Loucy (cell line): ENCODE measurements at regions not wholly inside any gene's neighbourhood (a gene's known extent, or its start where the extent isn't known, plus 50 kb on each side); places are given as distances from the start of the nearest gene placed in this dataset.

Experiments used
- H2AFZ ChIP-seq: fragments of 200-600 bp; sonication (generic); 2 replicates; pipeline ENCODE4 v1.6.0; 2016; ENCODE audit warnings: antibody characterized with exemption, mild to moderate bottlenecking, low read length, moderate library complexity
- H3F3A ChIP-seq: fragments of 200-600 bp; 2 replicates; pipeline ENCODE4 v1.6.0; 2016; ENCODE audit warnings: antibody characterized with exemption, low read depth, mild to moderate bottlenecking
- H3K27me3 ChIP-seq: fragments of 200-600 bp; sonication (generic); 2 replicates; pipeline ENCODE4 v1.6.1; 2014; ENCODE audit warnings: low read length, mild to moderate bottlenecking; ENCODE audit not compliant: insufficient read depth, poor library complexity, severe bottlenecking
- H3K36me3 ChIP-seq: fragments of 200-600 bp; sonication (generic); 2 replicates; pipeline ENCODE4 v1.6.1; 2016; ENCODE audit warnings: low read length; ENCODE audit not compliant: insufficient read depth
- H3K4me1 ChIP-seq: fragments of 200-600 bp; sonication (generic); 2 replicates; pipeline ENCODE4 v1.5.1; 2014; ENCODE audit warnings: low read length, mild to moderate bottlenecking; ENCODE audit not compliant: insufficient read depth, poor library complexity, severe bottlenecking
- H3K4me2 ChIP-seq: fragments of 200-600 bp; sonication (generic); 2 replicates; pipeline ENCODE4 v1.6.0; 2014; ENCODE audit warnings: antibody characterized with exemption, low read length, low read depth, mild to moderate bottlenecking; ENCODE audit not compliant: poor library complexity, severe bottlenecking
- H3K4me3 ChIP-seq: fragments of 200-600 bp; sonication (generic); 2 replicates; pipeline ENCODE4 v1.5.1; 2014; ENCODE audit warnings: low read length, mild to moderate bottlenecking, mixed read lengths; ENCODE audit not compliant: poor library complexity, severe bottlenecking
- H3K79me2 ChIP-seq: fragments of 200-600 bp; sonication (generic); 2 replicates; pipeline ENCODE4 v1.6.1; 2014; ENCODE audit warnings: low read length; ENCODE audit not compliant: insufficient read depth
- H3K9ac ChIP-seq: fragments of 200-600 bp; sonication (generic); 2 replicates; pipeline ENCODE4 v1.6.0; 2014; ENCODE audit warnings: mild to moderate bottlenecking, low read depth, low read length, moderate library complexity; ENCODE audit not compliant: poor library complexity, severe bottlenecking
- H3K9me2 ChIP-seq: fragments of 200-600 bp; sonication (generic); replicated peaks from 2 replicates; pipeline ENCODE4 v1.6.1; 2016; ENCODE audit warnings: low read depth, low read length, mixed read lengths
- H3K9me3 ChIP-seq: fragments of 200-600 bp; sonication (generic); 2 replicates; pipeline ENCODE4 v1.6.1; 2014; ENCODE audit warnings: mild to moderate bottlenecking, antibody characterized with exemption, low read length, low read depth; ENCODE audit not compliant: insufficient read depth
- H4K20me1 ChIP-seq: fragments of 200-600 bp; sonication (generic); 2 replicates; pipeline ENCODE4 v1.6.0; 2014; ENCODE audit warnings: antibody characterized with exemption, low read length, mild to moderate bottlenecking; ENCODE audit not compliant: insufficient read depth, poor library complexity, severe bottlenecking
- CTCF ChIP-seq: fragments of 200-600 bp; sonication (generic); conservative IDR thresholded peaks from 2 replicates; pipeline ENCODE4 v1.5.1; 2014; ENCODE audit warnings: mild to moderate bottlenecking, antibody characterized with exemption, low read length
- EZH2phosphoT487 ChIP-seq: fragments of 200-600 bp; IDR thresholded peaks from 2 replicates; pipeline ENCODE4 v1.6.1; 2018; ENCODE audit warnings: antibody characterized with exemption, mild to moderate bottlenecking, moderate library complexity, borderline replicate concordance

- Histone ChIP-seq H3K9me2 (no peaks in the 10 kb centered on the region), H3F3A (no peaks in the 10 kb centered on the region), H3K4me3 (no peak overlapping the region), H4K20me1 (no peaks in the 10 kb centered on the region), H3K9ac (no peak overlapping the region), H3K4me1 (no peaks in the 10 kb centered on the region), H3K9me3 (peaks cover 2% of the 10 kb centered on the region; the same call in 1 of the 2 replicates), H3K79me2 (no peaks in the 10 kb centered on the region), H3K4me2 (no peak overlapping the region), H3K36me3 (no peaks in the 10 kb centered on the region), H2AFZ (no peak overlapping the region), H3K27me3 (no peaks in the 10 kb centered on the region)
- TF ChIP-seq CTCF (no peak), EZH2phosphoT487 (no peak)
These were observed 777.6 kb downstream of the KCNJ18 start for GRCh38 chr17:22469941-22470340.

GRCh38 chr17:22470411-22471175 lies 778.3 kb downstream of the KCNJ18 start:
- H3F3A ChIP-seq, result no peaks in the 10 kb centered on the region
- TF ChIP-seq CTCF, result no peak
- no peak for TF ChIP-seq EZH2phosphoT487
- no peaks in the 10 kb centered on the region for H3K4me1 ChIP-seq
- peaks cover 2% of the 10 kb centered on the region; the same call in 1 of the 2 replicates for H3K9me3 ChIP-seq
- H4K20me1 ChIP-seq, result no peaks in the 10 kb centered on the region
- no peaks in the 10 kb centered on the region for H3K79me2 ChIP-seq
- no peak overlapping the region for H3K4me2 ChIP-seq
- no peak overlapping the region for H3K4me3 ChIP-seq
- no peaks in the 10 kb centered on the region for H3K9me2 ChIP-seq
- H3K9ac ChIP-seq, result no peak overlapping the region
- H3K36me3 ChIP-seq, result no peaks in the 10 kb centered on the region
- H2AFZ ChIP-seq, result no peak overlapping the region
- H3K27me3 ChIP-seq, result no peaks in the 10 kb centered on the region

GRCh38 chr17:22484826-22485225 lies 792.5 kb downstream of the KCNJ18 start:
- H3F3A ChIP-seq, result no peaks in the 10 kb centered on the region
- no peak overlapping the region for H2AFZ ChIP-seq
- no peak overlapping the region for H3K4me2 ChIP-seq
- H3K4me3 ChIP-seq, result no peak overlapping the region
- H4K20me1 ChIP-seq, result no peaks in the 10 kb centered on the region
- no peak for TF ChIP-seq EZH2phosphoT487
- no peak for TF ChIP-seq CTCF
- H3K79me2 ChIP-seq, result no peaks in the 10 kb centered on the region
- H3K9me3 ChIP-seq, result peaks cover 4% of the 10 kb centered on the region; the same call in 1 of the 2 replicates
- no peaks in the 10 kb centered on the region for H3K27me3 ChIP-seq
- no peak overlapping the region for H3K9ac ChIP-seq
- H3K4me1 ChIP-seq, result no peaks in the 10 kb centered on the region
- H3K9me2 ChIP-seq, result no peaks in the 10 kb centered on the region
- H3K36me3 ChIP-seq, result no peaks in the 10 kb centered on the region
